Neuron (in vitro differentiated cells): ENCODE measurements at regions not wholly inside any gene's neighbourhood (a gene's known extent, or its start where the extent isn't known, plus 50 kb on each side); places are given as distances from the start of the nearest gene placed in this dataset.

ENCODE experiments used
- H2AFZ ChIP-seq: one replicate; pipeline ENCODE4 v1.6.1; 2013; ENCODE audit warnings: low read depth, mild to moderate bottlenecking, inconsistent platforms, low read length, moderate library complexity
- H3K27me3 ChIP-seq: one replicate; pipeline ENCODE4 v1.6.1; 2013; ENCODE audit warnings: low read length; ENCODE audit not compliant: insufficient read depth
- H3K36me3 ChIP-seq: one replicate; pipeline ENCODE4 v1.6.1; 2013; ENCODE audit warnings: low read length; ENCODE audit not compliant: insufficient read depth
- H3K4me1 ChIP-seq: one replicate; pipeline ENCODE4 v1.6.1; 2013; ENCODE audit warnings: low read length; ENCODE audit not compliant: insufficient read depth
- H3K4me3 ChIP-seq: 2 replicates; pipeline ENCODE4 v1.5.1; 2013; ENCODE audit warnings: mild to moderate bottlenecking, low read length, moderate library complexity
- H3K9me3 ChIP-seq: one replicate; pipeline ENCODE4 v1.6.1; 2013; ENCODE audit warnings: low read length

GRCh38 chr2:234322766-234323465, 174.0 kb downstream of the ARL4C start:
- no peaks in the 10 kb centered on the region for H3K27me3 ChIP-seq
- no peak overlapping the region for H3K4me3 ChIP-seq
- H3K4me1 ChIP-seq: no peaks in the 10 kb centered on the region
- H3K9me3 ChIP-seq: no peaks in the 10 kb centered on the region
- no peak overlapping the region for H2AFZ ChIP-seq
- H3K36me3 ChIP-seq: no peaks in the 10 kb centered on the region

GRCh38 chr2:234320066-234320465, 176.8 kb downstream of the ARL4C start:
- Histone ChIP-seq H3K4me3 (no peak overlapping the region), H3K27me3 (no peaks in the 10 kb centered on the region), H3K36me3 (no peaks in the 10 kb centered on the region), H3K9me3 (no peaks in the 10 kb centered on the region), H3K4me1 (no peaks in the 10 kb centered on the region), H2AFZ (no peak overlapping the region)

- Histone ChIP-seq H3K4me3 (no peak overlapping the region), H3K27me3 (no peaks in the 10 kb centered on the region), H2AFZ (no peak overlapping the region), H3K4me1 (no peaks in the 10 kb centered on the region), H3K36me3 (no peaks in the 10 kb centered on the region), H3K9me3 (no peaks in the 10 kb centered on the region)
Measured at GRCh38 chr2:234318361-234318760, 178.5 kb downstream of the ARL4C start.

GRCh38 chr2:234313558-234313957, 183.3 kb downstream of the ARL4C start:
- H3K4me3 ChIP-seq: no peak overlapping the region
- H3K9me3 ChIP-seq: no peaks in the 10 kb centered on the region
- H2AFZ ChIP-seq: no peak overlapping the region
- no peaks in the 10 kb centered on the region for H3K27me3 ChIP-seq
- H3K4me1 ChIP-seq: no peaks in the 10 kb centered on the region
- no peaks in the 10 kb centered on the region for H3K36me3 ChIP-seq

GRCh38 chr2:234310166-234310565, 186.7 kb downstream of the ARL4C start:
- H2AFZ ChIP-seq: no peak overlapping the region
- H3K9me3 ChIP-seq: no peaks in the 10 kb centered on the region
- no peaks in the 10 kb centered on the region for H3K36me3 ChIP-seq
- no peaks in the 10 kb centered on the region for H3K27me3 ChIP-seq
- H3K4me3 ChIP-seq: no peak overlapping the region
- H3K4me1 ChIP-seq: peaks cover 7% of the 10 kb centered on the region

- H2AFZ ChIP-seq: no peak overlapping the region
Measured at GRCh38 chr2:234309431-234309830, 187.4 kb downstream of the ARL4C start.

GRCh38 chr2:234308813-234309195, 188.1 kb downstream of the ARL4C start:
- H3K27me3 ChIP-seq: no peaks in the 10 kb centered on the region
- H3K9me3 ChIP-seq: no peaks in the 10 kb centered on the region

More at GRCh38 chr2:234309431-234309830, 187.4 kb downstream of the ARL4C start:
- Histone ChIP-seq H3K4me3 (no peak overlapping the region), H3K9me3 (no peaks in the 10 kb centered on the region), H3K36me3 (no peaks in the 10 kb centered on the region), H3K27me3 (no peaks in the 10 kb centered on the region), H3K4me1 (peaks cover 14% of the 10 kb centered on the region)

GRCh38 chr2:234308073-234308812, 188.6 kb downstream of the ARL4C start:
- H3K27me3 ChIP-seq: no peaks in the 10 kb centered on the region
- no peaks in the 10 kb centered on the region for H3K36me3 ChIP-seq
- H3K4me1 ChIP-seq: peaks cover 16% of the 10 kb centered on the region
- no peaks in the 10 kb centered on the region for H3K9me3 ChIP-seq
- no peak overlapping the region for H2AFZ ChIP-seq
- no peak overlapping the region for H3K4me3 ChIP-seq

More at GRCh38 chr2:234308813-234309195, 188.1 kb downstream of the ARL4C start:
- Histone ChIP-seq H2AFZ (no peak overlapping the region), H3K4me1 (peaks cover 16% of the 10 kb centered on the region), H3K36me3 (no peaks in the 10 kb centered on the region), H3K4me3 (no peak overlapping the region)

GRCh38 chr2:234307322-234307961, 189.4 kb downstream of the ARL4C start:
- Histone ChIP-seq H2AFZ (no peak overlapping the region), H3K4me1 (peaks cover 16% of the 10 kb centered on the region)

GRCh38 chr2:234306426-234307173, 190.3 kb downstream of the ARL4C start:
- no peak overlapping the region for H3K4me3 ChIP-seq
- no peaks in the 10 kb centered on the region for H3K27me3 ChIP-seq
- peaks cover 16% of the 10 kb centered on the region for H3K4me1 ChIP-seq
- H2AFZ ChIP-seq: no peak overlapping the region
- no peaks in the 10 kb centered on the region for H3K9me3 ChIP-seq
- H3K36me3 ChIP-seq: no peaks in the 10 kb centered on the region

More at GRCh38 chr2:234307322-234307961, 189.4 kb downstream of the ARL4C start:
- Histone ChIP-seq H3K27me3 (no peaks in the 10 kb centered on the region), H3K36me3 (no peaks in the 10 kb centered on the region), H3K4me3 (no peak overlapping the region), H3K9me3 (no peaks in the 10 kb centered on the region)

GRCh38 chr2:234305846-234306245, 191.0 kb downstream of the ARL4C start:
- H3K4me3 ChIP-seq: no peak overlapping the region
- no peaks in the 10 kb centered on the region for H3K27me3 ChIP-seq
- H3K9me3 ChIP-seq: no peaks in the 10 kb centered on the region
- H2AFZ ChIP-seq: no peak overlapping the region
- peaks cover 16% of the 10 kb centered on the region for H3K4me1 ChIP-seq
- no peaks in the 10 kb centered on the region for H3K36me3 ChIP-seq

GRCh38 chr2:234304950-234305349, 191.9 kb downstream of the ARL4C start:
- H2AFZ ChIP-seq: no peak overlapping the region
- no peaks in the 10 kb centered on the region for H3K9me3 ChIP-seq
- no peaks in the 10 kb centered on the region for H3K36me3 ChIP-seq
- H3K4me3 ChIP-seq: no peak overlapping the region
- peaks cover 16% of the 10 kb centered on the region for H3K4me1 ChIP-seq
- no peaks in the 10 kb centered on the region for H3K27me3 ChIP-seq

GRCh38 chr2:234302664-234302991, 194.3 kb downstream of the ARL4C start:
- no peaks in the 10 kb centered on the region for H3K27me3 ChIP-seq
- H3K4me1 ChIP-seq: peaks cover 16% of the 10 kb centered on the region
- H3K36me3 ChIP-seq: no peaks in the 10 kb centered on the region
- no peak overlapping the region for H2AFZ ChIP-seq
- no peak overlapping the region for H3K4me3 ChIP-seq
- H3K9me3 ChIP-seq: no peaks in the 10 kb centered on the region
